CD4-positive, CD25-positive, alpha-beta regulatory T cell (primary cell): ENCODE measurements at regions not wholly inside any gene's neighbourhood (a gene's known extent, or its start where the extent isn't known, plus 50 kb on each side); places are given as distances from the start of the nearest gene placed in this dataset.
A peak's percentile ranks its signal among the peaks of the same experiment; 100 is the strongest.

Experiments used
- ATAC-seq, 2 donors: fragments of 150-1000 bp; cut with Tn5 transposase; one replicate each; pipeline ENCODE4 v1.10.0; 2021; ENCODE audit warnings: low read depth in 2 of 2, moderate number of reproducible peaks in 2 of 2, moderate library complexity in 1 of 2
- DNase-seq, 3 donors: peaks; one replicate each; pipeline versions ENCODE4 v3.0.0 to v3.0.0-alpha.2; 2012 to 2022; ENCODE audit warnings: mixed read lengths in 1 of 3
- H3K27ac ChIP-seq: one replicate; pipeline ENCODE4 v1.7.0; 2013; ENCODE audit warnings: mild to moderate bottlenecking, low read length; ENCODE audit not compliant: insufficient read depth, poor library complexity, severe bottlenecking
- H3K27me3 ChIP-seq: one replicate; pipeline ENCODE4 v1.7.0; 2013; ENCODE audit warnings: low read length; ENCODE audit not compliant: control insufficient read depth, insufficient read depth
- H3K36me3 ChIP-seq: one replicate; pipeline ENCODE4 v1.7.0; 2013; ENCODE audit warnings: mild to moderate bottlenecking, low read length, moderate library complexity; ENCODE audit not compliant: control insufficient read depth, insufficient read depth
- H3K4me1 ChIP-seq: 2 replicates; pipeline ENCODE4 v1.7.0; 2013; ENCODE audit warnings: mild to moderate bottlenecking, low read length; ENCODE audit not compliant: insufficient read depth, control insufficient read depth, poor library complexity, severe bottlenecking
- H3K4me3 ChIP-seq: one replicate; pipeline ENCODE4 v1.7.0; 2013; ENCODE audit warnings: low read depth, mild to moderate bottlenecking, low read length, moderate library complexity
- H3K9me3 ChIP-seq, 2 experiments: 1 replicate in 1 of 2; 2 replicates in 1 of 2; pipeline ENCODE4 v1.7.0; 2013; ENCODE audit warnings: low read length in 2 of 2, mild to moderate bottlenecking in 1 of 2, moderate library complexity in 1 of 2; ENCODE audit not compliant: control insufficient read depth in 2 of 2
- H3K27ac Mint-ChIP-seq, 3 donors: one replicate each; pipeline ENCODE4 v1.8.0; 2020 to 2022; ENCODE audit warnings: mild to moderate bottlenecking in 3 of 3, mixed read lengths in 3 of 3, moderate library complexity in 2 of 3
- H3K27me3 Mint-ChIP-seq: one replicate; pipeline ENCODE4 v1.8.0; 2022; ENCODE audit warnings: mild to moderate bottlenecking, mixed read lengths
- H3K36me3 Mint-ChIP-seq: one replicate; pipeline ENCODE4 v1.8.0; 2020; ENCODE audit warnings: mixed read lengths
- H3K4me1 Mint-ChIP-seq, 4 donors: one replicate each; pipeline ENCODE4 v1.8.0; 2020 to 2022; ENCODE audit warnings: mixed read lengths in 4 of 4, mild to moderate bottlenecking in 1 of 4
- H3K4me3 Mint-ChIP-seq, 4 donors: one replicate each; pipeline ENCODE4 v1.8.0; 2020 to 2022; ENCODE audit warnings: mild to moderate bottlenecking in 4 of 4, mixed read lengths in 4 of 4, moderate library complexity in 3 of 4
- H3K9me3 Mint-ChIP-seq, 7 donors: one replicate each; pipeline ENCODE4 v1.8.0; 2020 to 2022; ENCODE audit warnings: mixed read lengths in 7 of 7, mild to moderate bottlenecking in 3 of 7, moderate library complexity in 2 of 7

- no peaks in the 10 kb centered on the region for H3K27me3 ChIP-seq
- Mint-ChIP-seq H3K4me3 (no peak overlapping the region), H3K27me3 (no peaks in the 10 kb centered on the region), H3K9me3 (peaks cover 0 to 2% (median 0%) of the 10 kb centered on the region in 7 donors), H3K4me1 (no peaks in the 10 kb centered on the region), H3K36me3 (no peaks in the 10 kb centered on the region), H3K27ac (no peak overlapping the region)
- H3K9me3 ChIP-seq, result no peaks in the 10 kb centered on the region
- ATAC-seq (no peak), DNase-seq (no peak)
- no peaks in the 10 kb centered on the region for H3K36me3 ChIP-seq
- H3K4me1 ChIP-seq, result no peaks in the 10 kb centered on the region
- no peak overlapping the region for H3K4me3 ChIP-seq
- no peak overlapping the region for H3K27ac ChIP-seq
These were observed 79.5 kb downstream of the TEX29 start for GRCh38 chr13:111399776-111400538.

GRCh38 chr13:111401151-111401550 is 80.7 kb downstream of the TEX29 start:
- H3K36me3 ChIP-seq, result no peaks in the 10 kb centered on the region
- H3K27ac Mint-ChIP-seq, result no peak overlapping the region
- no peaks in the 10 kb centered on the region for H3K36me3 Mint-ChIP-seq
- H3K4me1 ChIP-seq, result no peaks in the 10 kb centered on the region
- no peaks in the 10 kb centered on the region for H3K9me3 Mint-ChIP-seq
- H3K27ac ChIP-seq, result no peak overlapping the region
- H3K9me3 ChIP-seq, result no peaks in the 10 kb centered on the region
- H3K4me1 Mint-ChIP-seq, result no peaks in the 10 kb centered on the region
- ATAC-seq, result no peak
- no peak overlapping the region for H3K4me3 Mint-ChIP-seq
- no peaks in the 10 kb centered on the region for H3K27me3 ChIP-seq
- DNase-seq, result no peak
- H3K27me3 Mint-ChIP-seq, result no peaks in the 10 kb centered on the region
- H3K4me3 ChIP-seq, result no peak overlapping the region

DNA sequence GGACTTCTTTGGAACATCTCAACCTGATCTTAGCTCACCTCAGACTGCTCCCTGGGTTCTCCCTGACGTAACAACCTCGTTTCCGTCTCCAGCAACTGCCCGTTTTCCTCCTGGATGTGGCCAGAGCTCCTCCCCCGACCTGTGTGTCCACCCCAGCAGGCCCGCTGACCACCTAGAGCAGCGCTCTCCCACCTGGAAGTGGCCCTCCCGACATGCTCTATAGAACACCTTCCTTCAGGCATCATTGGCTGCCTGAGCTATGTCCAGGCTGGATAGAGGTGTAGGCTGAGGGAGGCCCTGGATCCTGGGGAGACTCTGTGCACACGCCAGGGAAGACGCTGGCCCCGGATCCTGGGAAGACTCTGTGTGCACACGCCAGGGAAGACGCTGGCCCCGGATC is 81.3 kb downstream of the TEX29 start:
- Histone ChIP-seq H3K27ac (no peak overlapping the region), H3K9me3 (no peaks in the 10 kb centered on the region), H3K4me3 (no peak overlapping the region), H3K4me1 (no peaks in the 10 kb centered on the region), H3K36me3 (no peaks in the 10 kb centered on the region), H3K27me3 (no peaks in the 10 kb centered on the region)
- H3K27ac Mint-ChIP-seq, result peak overlapping the region in 1 of 3 donors; percentile 23
- H3K4me3 Mint-ChIP-seq, result no peak overlapping the region
- ATAC-seq (no peak), DNase-seq (no peak)
- no peaks in the 10 kb centered on the region for H3K9me3 Mint-ChIP-seq
- no peaks in the 10 kb centered on the region for H3K36me3 Mint-ChIP-seq
- H3K27me3 Mint-ChIP-seq, result no peaks in the 10 kb centered on the region
- H3K4me1 Mint-ChIP-seq, result no peaks in the 10 kb centered on the region

DNA sequence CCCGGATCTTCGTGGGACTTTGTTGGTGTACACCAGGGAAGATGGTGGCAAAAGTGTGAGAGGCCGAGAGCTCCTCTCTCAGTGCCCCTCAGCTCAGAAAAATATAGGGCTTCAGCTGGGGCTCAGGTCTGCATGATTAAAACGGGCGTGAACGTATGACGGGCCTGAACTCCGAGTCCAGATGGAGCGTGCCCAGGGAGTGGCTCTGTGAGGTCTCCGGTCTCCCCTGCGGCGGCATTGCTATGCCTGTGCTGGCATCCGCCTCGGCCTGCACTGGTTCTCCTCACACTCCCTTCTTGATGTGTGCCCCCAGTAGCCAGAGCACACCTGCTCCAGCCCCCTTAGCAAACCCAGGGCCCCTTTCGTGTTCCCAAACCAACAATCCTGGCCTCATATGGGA is 82.0 kb downstream of the TEX29 start:
- DNase-seq, result no peak
- no peaks in the 10 kb centered on the region for H3K4me1 Mint-ChIP-seq
- Histone ChIP-seq H3K9me3 (no peaks in the 10 kb centered on the region), H3K36me3 (no peaks in the 10 kb centered on the region), H3K4me3 (no peak overlapping the region), H3K27me3 (no peaks in the 10 kb centered on the region), H3K27ac (no peak overlapping the region), H3K4me1 (no peaks in the 10 kb centered on the region)
- no peak overlapping the region for H3K4me3 Mint-ChIP-seq
- no peaks in the 10 kb centered on the region for H3K27me3 Mint-ChIP-seq
- H3K9me3 Mint-ChIP-seq, result no peaks in the 10 kb centered on the region
- no peaks in the 10 kb centered on the region for H3K36me3 Mint-ChIP-seq
- H3K27ac Mint-ChIP-seq, result no peak overlapping the region
- no peak for ATAC-seq

DNA sequence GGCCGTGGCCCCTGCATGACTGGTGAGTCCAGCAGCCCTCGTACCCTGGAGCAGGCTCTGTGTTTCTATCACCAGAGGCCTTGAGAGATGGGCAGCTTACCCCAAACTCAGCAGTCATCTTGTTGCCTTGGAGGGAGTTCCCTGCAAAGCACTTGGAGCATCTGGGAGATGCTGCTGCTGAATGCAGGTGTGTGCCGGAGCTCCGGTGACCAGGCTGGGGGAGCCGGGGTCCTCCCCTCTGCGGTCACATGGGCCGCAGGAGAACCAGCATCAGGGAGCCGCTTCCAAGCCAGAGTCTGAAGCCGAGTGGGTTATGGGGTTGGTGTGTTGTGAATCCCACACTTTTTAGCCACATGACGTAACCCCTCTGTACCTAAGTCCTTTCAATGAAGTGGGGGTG is 82.8 kb downstream of the TEX29 start:
- Histone ChIP-seq H3K27me3 (no peaks in the 10 kb centered on the region), H3K4me3 (no peak overlapping the region), H3K9me3 (no peaks in the 10 kb centered on the region), H3K36me3 (no peaks in the 10 kb centered on the region), H3K4me1 (no peaks in the 10 kb centered on the region), H3K27ac (no peak overlapping the region)
- H3K4me1 Mint-ChIP-seq, result no peaks in the 10 kb centered on the region
- H3K27ac Mint-ChIP-seq, result peak overlapping the region in 1 of 3 donors; percentile 9
- no peaks in the 10 kb centered on the region for H3K9me3 Mint-ChIP-seq
- H3K27me3 Mint-ChIP-seq, result no peaks in the 10 kb centered on the region
- DNase-seq, result no peak
- H3K36me3 Mint-ChIP-seq, result no peaks in the 10 kb centered on the region
- H3K4me3 Mint-ChIP-seq, result no peak overlapping the region
- no peak for ATAC-seq

DNA sequence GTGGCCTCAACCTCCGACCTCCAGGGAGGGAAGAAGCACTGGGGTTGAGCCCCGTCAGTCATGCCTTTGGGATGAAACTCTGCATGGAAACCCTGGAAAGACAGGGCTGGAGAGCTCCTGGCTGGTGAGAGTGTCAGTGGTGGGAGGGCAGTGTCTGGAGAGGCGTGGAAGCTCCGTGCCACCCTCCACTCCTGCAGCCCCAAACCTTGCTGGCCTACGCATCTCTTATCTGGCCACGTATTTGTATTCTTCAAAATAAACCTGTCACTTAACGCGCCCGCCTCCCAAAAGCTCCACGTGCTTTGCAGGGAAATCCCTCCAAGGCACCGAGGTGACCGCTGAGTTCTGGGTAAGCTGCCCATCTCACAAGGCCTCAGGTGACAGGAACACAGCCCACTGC is 84.3 kb downstream of the TEX29 start:
- Mint-ChIP-seq H3K36me3 (no peaks in the 10 kb centered on the region), H3K4me3 (no peak overlapping the region), H3K27ac (no peak overlapping the region), H3K9me3 (no peaks in the 10 kb centered on the region), H3K4me1 (no peaks in the 10 kb centered on the region), H3K27me3 (peaks cover 7% of the 10 kb centered on the region)
- Histone ChIP-seq H3K27me3 (no peaks in the 10 kb centered on the region), H3K36me3 (no peaks in the 10 kb centered on the region), H3K4me1 (no peaks in the 10 kb centered on the region), H3K4me3 (no peak overlapping the region), H3K27ac (no peak overlapping the region), H3K9me3 (no peaks in the 10 kb centered on the region)
- DNase-seq, result no peak
- no peak for ATAC-seq

DNA sequence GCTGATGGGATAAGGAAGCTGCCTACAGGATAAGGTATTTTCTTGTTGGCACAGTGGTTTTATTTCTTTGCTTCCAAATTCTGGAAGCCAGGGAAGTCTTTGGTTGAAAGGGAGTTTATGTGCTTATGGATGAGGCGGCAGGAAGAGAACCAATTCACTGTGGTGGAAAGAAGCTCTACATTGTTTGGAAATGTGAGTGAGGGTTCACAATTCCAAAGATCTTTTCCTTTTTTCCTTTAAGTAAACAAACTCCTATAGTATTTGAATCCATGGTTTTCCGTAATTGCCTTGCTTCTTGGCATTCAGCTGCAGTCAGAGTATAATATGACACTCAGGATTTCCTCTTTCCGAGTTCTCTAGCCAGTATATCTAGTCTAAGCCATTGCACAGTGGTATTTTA is 86.2 kb downstream of the TEX29 start:
- H3K9me3 Mint-ChIP-seq, result no peaks in the 10 kb centered on the region
- Histone ChIP-seq H3K9me3 (no peaks in the 10 kb centered on the region), H3K27ac (no peak overlapping the region), H3K36me3 (no peaks in the 10 kb centered on the region), H3K4me1 (no peaks in the 10 kb centered on the region), H3K27me3 (no peaks in the 10 kb centered on the region), H3K4me3 (no peak overlapping the region)
- DNase-seq (no peak), ATAC-seq (no peak)
- peaks cover 7% of the 10 kb centered on the region for H3K27me3 Mint-ChIP-seq
- H3K36me3 Mint-ChIP-seq, result no peaks in the 10 kb centered on the region
- H3K4me3 Mint-ChIP-seq, result no peak overlapping the region
- H3K27ac Mint-ChIP-seq, result no peak overlapping the region
- no peaks in the 10 kb centered on the region for H3K4me1 Mint-ChIP-seq

GRCh38 chr13:111407381-111408131 is 87.1 kb downstream of the TEX29 start:
- no peak for DNase-seq
- peaks cover 0 to 2% (median 0%) of the 10 kb centered on the region in 4 donors for H3K4me1 Mint-ChIP-seq
- no peak overlapping the region for H3K4me3 ChIP-seq
- no peaks in the 10 kb centered on the region for H3K27me3 ChIP-seq
- no peak overlapping the region for H3K27ac ChIP-seq
- no peak for ATAC-seq
- no peak overlapping the region for H3K4me3 Mint-ChIP-seq
- no peaks in the 10 kb centered on the region for H3K9me3 ChIP-seq
- peaks cover 7% of the 10 kb centered on the region for H3K27me3 Mint-ChIP-seq
- no peak overlapping the region for H3K27ac Mint-ChIP-seq
- no peaks in the 10 kb centered on the region for H3K36me3 Mint-ChIP-seq
- H3K9me3 Mint-ChIP-seq, result no peaks in the 10 kb centered on the region
- no peaks in the 10 kb centered on the region for H3K36me3 ChIP-seq
- H3K4me1 ChIP-seq, result no peaks in the 10 kb centered on the region
